Lower leg skin (tissue), 4 donors: ENCODE measurements at regions not wholly inside any gene's neighbourhood (a gene's known extent, or its start where the extent isn't known, plus 50 kb on each side); places are given as distances from the start of the nearest gene placed in this dataset.

Experiments
- DNase-seq, 2 donors: peaks; one replicate each; pipeline ENCODE4 v3.0.0-alpha.2; 2019; ENCODE audit warnings: low spot score in 2 of 2
- H3K4me3 ChIP-seq: fragments of 200-600 bp; sonication (generic); 2 replicates; pipeline ENCODE4 v1.5.1; 2017; ENCODE audit warnings: mild to moderate bottlenecking, low read depth; ENCODE audit not compliant: poor library complexity, severe bottlenecking
- POLR2A ChIP-seq, 2 donors: fragments of 450-650 bp; IDR thresholded peaks; one replicate each; pipeline ENCODE4 v1.6.1; 2016 to 2017; ENCODE audit warnings: antibody characterized with exemption in 2 of 2, mild to moderate bottlenecking in 1 of 2, moderate library complexity in 1 of 2
- WGBS, 2 donors: methylation state at CpG; one replicate each; pipeline ENCODE4 v1.1.5; 2018; 5-methylcytosine and 5-hydroxymethylcytosine counted together
- intact Hi-C: fragments of 100-400 bp; cut with DNase I; formaldehyde crosslinking; loops from one replicate; pipeline ENCODE4 v1.15.0; 2023; ENCODE audit warnings: low total_unique reads
- TF ChIP-seq, protein P1 (sequence below), 3 donors: fragments of 450-650 bp; IDR thresholded peaks; one replicate each; pipeline ENCODE4 v1.5.1; 2016; ENCODE audit warnings: antibody characterized with exemption in 3 of 3, mild to moderate bottlenecking in 3 of 3, moderate library complexity in 2 of 3

DNA sequence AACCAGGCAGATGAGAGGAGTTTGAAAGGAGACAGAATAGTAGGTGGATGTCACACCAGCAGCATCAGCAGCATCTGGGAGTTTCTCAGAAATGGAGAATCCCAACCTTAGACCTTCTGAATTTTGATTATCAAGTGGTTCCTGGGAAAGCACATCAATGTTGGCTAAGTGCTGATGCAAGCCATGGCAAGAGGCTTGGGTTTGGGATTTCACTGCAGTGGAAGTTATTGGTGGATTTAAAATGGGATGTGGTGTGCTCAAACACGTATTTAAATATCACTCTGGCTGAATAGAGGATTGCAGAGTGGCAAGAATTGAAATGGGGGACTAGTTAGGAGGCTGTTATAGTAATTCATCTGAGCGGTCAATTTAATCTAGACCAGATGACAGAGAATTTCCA lies 387.8 kb upstream of the WWC1 start:
- no peak overlapping the region for H3K4me3 ChIP-seq
- WGBS, 2 donors: 71 to 78% methylated on average over 2 of the region's 2 CpGs
- TF ChIP-seq POLR2A (IDR thresholded peaks at IDR 0.05): no peak
- TF ChIP-seq, protein P1, sequence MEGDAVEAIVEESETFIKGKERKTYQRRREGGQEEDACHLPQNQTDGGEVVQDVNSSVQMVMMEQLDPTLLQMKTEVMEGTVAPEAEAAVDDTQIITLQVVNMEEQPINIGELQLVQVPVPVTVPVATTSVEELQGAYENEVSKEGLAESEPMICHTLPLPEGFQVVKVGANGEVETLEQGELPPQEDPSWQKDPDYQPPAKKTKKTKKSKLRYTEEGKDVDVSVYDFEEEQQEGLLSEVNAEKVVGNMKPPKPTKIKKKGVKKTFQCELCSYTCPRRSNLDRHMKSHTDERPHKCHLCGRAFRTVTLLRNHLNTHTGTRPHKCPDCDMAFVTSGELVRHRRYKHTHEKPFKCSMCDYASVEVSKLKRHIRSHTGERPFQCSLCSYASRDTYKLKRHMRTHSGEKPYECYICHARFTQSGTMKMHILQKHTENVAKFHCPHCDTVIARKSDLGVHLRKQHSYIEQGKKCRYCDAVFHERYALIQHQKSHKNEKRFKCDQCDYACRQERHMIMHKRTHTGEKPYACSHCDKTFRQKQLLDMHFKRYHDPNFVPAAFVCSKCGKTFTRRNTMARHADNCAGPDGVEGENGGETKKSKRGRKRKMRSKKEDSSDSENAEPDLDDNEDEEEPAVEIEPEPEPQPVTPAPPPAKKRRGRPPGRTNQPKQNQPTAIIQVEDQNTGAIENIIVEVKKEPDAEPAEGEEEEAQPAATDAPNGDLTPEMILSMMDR (IDR thresholded peaks at IDR 0.05): no peak
- no peak for DNase-seq
- intact Hi-C loops: no loop called here

DNA sequence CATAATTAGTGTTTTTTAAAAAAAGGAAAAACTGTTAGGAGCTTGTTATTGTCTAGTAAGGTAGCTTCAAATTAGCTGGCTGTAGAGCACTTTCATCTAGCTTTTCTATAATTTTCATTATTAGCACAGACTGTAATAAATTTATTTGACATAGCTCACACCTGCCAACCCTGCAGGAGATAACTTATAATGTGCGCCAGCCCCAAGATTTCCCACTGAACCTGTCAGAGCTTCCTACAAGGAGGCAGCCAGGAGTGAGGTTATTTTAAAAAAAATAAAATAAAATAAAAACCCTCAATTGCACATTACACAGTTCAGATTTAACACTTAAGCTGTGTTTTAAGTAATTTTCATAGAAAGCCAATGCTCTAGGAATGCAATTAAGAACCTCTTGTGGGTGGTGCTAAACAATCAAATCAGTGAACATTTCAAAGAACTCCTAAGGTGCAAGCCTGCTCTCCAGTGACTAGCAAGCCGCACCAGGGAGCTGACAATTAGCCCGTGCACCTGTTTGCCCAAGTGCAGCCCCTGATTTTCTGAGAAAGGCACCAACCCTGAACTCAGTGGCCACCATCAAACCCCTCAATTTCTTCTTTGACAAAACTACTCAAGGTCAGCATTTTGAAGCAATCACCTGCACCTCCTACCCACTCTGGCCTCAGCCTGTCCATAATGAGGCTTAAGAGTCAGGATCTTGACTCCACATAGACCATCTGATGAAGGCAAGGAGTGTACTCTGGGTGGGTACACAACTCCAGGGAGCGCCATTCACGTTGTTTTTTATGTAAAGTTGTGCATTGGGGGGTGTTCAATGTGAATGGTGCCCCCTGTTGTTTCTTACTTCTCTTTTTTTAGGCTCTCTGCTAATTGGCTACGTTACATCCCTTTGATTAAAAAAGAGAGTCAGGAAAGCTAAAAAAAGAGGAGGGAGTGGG lies 385.3 kb upstream of the WWC1 start:
- no peak overlapping the region for H3K4me3 ChIP-seq
- TF ChIP-seq POLR2A (IDR thresholded peaks at IDR 0.05): no peak
- TF ChIP-seq, protein P1 (IDR thresholded peaks at IDR 0.05): no peak
- DNase-seq: no peak
- intact Hi-C loops: no loop called here
- whole genome bisulfite sequencing, 2 donors: 70 to 72% methylated on average over 6 of the region's 6 CpGs

DNA sequence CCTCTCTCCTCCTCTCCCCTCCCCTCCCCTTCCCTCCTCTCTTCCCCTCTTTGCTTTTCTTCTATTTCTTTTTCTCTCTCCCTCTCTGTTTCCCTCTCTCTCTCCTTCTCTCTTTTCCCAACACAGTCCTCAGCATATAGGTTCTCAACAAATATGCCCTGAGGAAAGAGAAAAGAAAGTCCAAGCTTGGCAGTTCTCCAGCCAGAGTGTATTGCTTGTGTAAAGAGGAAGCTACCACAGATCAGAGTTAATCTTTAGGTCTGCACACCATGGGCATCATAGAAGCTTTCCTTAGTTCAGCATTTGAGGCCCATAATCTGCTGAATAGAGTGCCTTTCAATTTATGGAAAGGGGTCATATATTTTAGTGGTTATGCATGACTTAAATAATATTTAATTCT lies 382.8 kb upstream of the WWC1 start:
- TF ChIP-seq POLR2A (IDR thresholded peaks at IDR 0.05): no peak
- TF ChIP-seq, protein P1 (IDR thresholded peaks at IDR 0.05): no peak
- no peak overlapping the region for H3K4me3 ChIP-seq
- intact Hi-C loops: no loop called here

DNA sequence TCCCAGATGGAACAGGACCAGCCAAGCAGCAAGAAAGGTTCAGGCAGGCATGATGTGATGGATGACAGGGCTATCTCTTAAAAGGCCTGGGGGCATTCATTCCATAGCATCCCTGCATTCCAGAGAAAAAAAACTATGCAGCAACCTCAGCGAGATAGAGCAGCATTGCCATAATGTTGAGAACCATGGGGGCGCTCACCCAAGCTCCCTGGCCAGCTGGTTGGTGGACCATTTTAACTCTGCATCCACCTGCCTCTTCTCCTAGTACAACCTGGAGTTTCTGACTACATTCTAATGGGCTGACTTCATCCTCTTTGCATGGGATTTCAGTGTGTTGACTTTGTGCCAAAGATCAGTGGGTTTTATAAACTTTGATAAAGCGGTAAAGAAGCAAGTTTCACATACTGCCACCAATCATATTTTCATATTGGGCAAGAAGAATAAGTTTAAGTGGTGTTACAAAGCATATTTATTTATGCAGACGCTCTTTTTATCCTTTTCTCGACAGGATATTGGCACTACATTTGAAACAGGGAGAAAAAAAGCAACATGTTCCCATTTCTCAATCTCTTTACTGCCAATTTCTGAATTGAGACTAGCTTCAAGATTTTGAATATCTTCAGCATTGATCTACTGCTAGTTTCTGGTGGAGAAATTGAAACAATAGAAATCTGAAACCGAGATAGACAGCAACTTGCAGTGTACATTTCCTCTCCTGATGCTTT lies 378.3 kb upstream of the WWC1 start:
- 53 to 56% methylated on average over 6 of the region's 6 CpGs for WGBS, 2 donors
- no peak overlapping the region for H3K4me3 ChIP-seq
- TF ChIP-seq, protein P1 (IDR thresholded peaks at IDR 0.05): no peak
- no peak for TF ChIP-seq POLR2A (IDR thresholded peaks at IDR 0.05)
- intact Hi-C loops: no loop called here
- DNase-seq: no peak

More for the DNA sequence above, 382.8 kb upstream of the WWC1 start:
- no peak for DNase-seq

DNA sequence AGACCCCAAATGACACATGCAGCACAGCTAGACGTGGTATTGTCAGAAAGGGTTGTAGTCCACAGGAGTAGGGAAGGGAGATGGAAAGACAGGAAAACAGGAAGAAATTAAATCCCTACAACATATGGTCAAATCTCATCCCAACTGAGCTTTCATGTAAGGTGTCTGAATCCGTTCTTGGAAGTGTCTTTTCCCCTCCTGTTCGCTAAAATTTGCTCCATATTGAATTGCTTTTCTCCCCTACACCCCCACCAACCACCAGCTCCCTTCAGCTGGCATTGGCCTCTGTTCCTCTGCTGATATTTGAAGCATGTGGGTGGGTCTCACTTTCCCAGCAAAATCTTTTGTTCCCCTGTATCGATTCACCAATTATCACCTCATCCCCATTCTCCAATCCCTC lies 376.2 kb upstream of the WWC1 start:
- intact Hi-C loops: no loop called here
- H3K4me3 ChIP-seq: no peak overlapping the region
- TF ChIP-seq, protein P1 (IDR thresholded peaks at IDR 0.05): no peak
- no peak for TF ChIP-seq POLR2A (IDR thresholded peaks at IDR 0.05)
- DNase-seq: no peak
- WGBS, 2 donors: 77 to 83% methylated on average over 4 of the region's 4 CpGs
